Peyer's patch (tissue), 4 donors: ENCODE measurements at regions not wholly inside any gene's neighbourhood (a gene's known extent, or its start where the extent isn't known, plus 50 kb on each side); places are given as distances from the start of the nearest gene placed in this dataset.

ENCODE experiments used
- CTCF ChIP-seq, 6 experiments: fragments of 450-650 bp in 4 of 6; fragments of 200-600 bp in 2 of 6; sonication (generic) in 1 of 6; IDR thresholded peaks; one replicate each; pipeline ENCODE4 v1.5.1; 2017 to 2019; ENCODE audit warnings: antibody characterized with exemption in 6 of 6, mild to moderate bottlenecking in 3 of 6, moderate library complexity in 1 of 6
- POLR2A ChIP-seq, 2 donors: fragments of 450-650 bp; IDR thresholded peaks; one replicate each; pipeline ENCODE4 v1.5.1; 2017; ENCODE audit warnings: antibody characterized with exemption in 2 of 2, mild to moderate bottlenecking in 2 of 2, moderate library complexity in 2 of 2

DNA sequence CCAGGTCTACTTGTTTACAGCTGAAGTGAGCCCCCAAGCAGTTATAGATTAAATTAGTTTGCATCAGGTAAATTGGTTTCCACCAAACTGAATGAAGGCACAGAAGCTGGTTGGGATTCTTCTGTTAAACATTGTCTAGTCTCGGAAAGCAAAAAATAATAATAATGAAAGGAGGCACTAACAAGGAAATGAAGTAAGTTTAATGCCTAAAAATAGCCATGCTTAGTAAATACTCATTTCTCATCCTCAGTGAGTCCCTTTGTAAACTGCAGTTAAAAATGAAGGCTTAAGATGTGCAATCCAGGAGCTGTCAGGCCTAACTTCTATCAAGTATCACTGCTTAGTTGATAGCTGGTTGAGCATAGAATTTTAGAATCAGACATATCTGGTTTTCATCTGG, 113.5 kb downstream of the BTG1 start:
- TF ChIP-seq CTCF (IDR thresholded peaks at IDR 0.05) (no peak), POLR2A (IDR thresholded peaks at IDR 0.05) (no peak)
